Epithelial cell of esophagus (primary cell): ENCODE measurements at regions not wholly inside any gene's neighbourhood (a gene's known extent, or its start where the extent isn't known, plus 50 kb on each side); places are given as distances from the start of the nearest gene placed in this dataset.

ENCODE experiments used
- DNase-seq: peaks from one replicate; pipeline ENCODE4 v3.0.0; 2010; ENCODE audit warnings: low read depth
- H3K4me3 ChIP-seq: 2 replicates; pipeline ENCODE4 v1.5.1; 2011; ENCODE audit warnings: mild to moderate bottlenecking, low read length, control low read depth
- CTCF ChIP-seq: IDR thresholded peaks from 2 replicates; pipeline ENCODE4 v1.5.1; 2011; ENCODE audit warnings: low read depth, mild to moderate bottlenecking, low read length, control low read depth, inconsistent platforms; ENCODE audit not compliant: insufficient read depth; ENCODE audit errors: missing control alignments

GRCh38 chr5:173501271-173501670, 115.2 kb downstream of the BOD1 start:
- TF ChIP-seq CTCF: no peak

DNA sequence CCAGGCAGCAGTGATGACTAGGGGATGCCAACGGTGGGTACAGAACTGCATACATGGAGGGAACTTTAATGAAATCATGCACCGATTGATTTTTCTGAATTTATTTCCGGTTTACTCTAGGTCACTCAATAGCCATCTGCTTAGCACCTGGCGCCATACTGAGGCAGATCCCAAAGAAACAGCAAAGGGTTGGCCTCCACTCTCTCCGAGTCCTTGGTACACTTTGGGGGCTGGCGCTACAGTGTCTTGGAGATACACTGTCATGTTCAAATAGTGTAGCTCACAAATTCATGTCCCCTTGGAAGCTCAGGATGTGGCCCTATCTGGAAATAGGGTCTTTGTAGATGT, 116.3 kb downstream of the BOD1 start:
- DNase-seq: no peak
- no peak for TF ChIP-seq CTCF
- H3K4me3 ChIP-seq: no peak overlapping the region

More at GRCh38 chr5:173501271-173501670, 115.2 kb downstream of the BOD1 start:
- no peak for DNase-seq
- no peak overlapping the region for H3K4me3 ChIP-seq

DNA sequence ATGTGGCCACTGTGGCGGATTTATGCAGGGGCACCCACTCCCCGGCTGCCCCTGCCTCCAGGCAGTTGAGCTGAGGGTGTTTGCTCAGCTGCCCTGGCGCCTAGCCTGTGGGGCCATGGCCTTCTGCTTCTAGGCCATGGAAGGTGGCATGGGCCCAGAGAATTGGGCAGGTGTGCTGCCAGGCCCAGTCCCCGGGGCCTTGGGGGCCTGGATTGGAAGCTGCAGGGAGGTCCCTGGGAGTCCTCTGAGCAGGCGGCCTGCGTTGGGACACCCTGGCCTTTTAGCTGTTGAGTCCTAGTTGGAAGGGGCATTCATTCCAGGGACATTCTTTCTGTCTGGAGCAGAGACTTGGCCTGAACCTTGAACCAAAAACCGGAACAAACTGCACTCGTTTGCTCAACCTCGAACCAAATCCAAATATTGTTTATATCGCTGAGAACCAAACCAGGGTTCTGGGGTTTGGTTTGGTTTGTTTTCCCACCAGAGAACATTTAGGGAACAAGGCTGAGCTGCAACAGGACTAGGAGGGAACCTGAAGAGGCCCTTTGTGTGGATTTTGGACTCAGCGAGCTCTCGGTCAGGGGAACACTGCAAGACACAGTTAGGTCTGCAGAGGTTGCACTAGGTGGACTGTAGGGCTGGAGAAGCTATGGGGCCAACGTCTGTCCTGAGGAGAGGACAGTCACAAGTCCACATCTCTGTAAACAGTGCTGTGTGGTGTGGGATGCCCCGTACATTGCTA, 116.8 kb downstream of the BOD1 start:
- no peak overlapping the region for H3K4me3 ChIP-seq
- DNase-seq: no peak
- no peak for TF ChIP-seq CTCF

DNA sequence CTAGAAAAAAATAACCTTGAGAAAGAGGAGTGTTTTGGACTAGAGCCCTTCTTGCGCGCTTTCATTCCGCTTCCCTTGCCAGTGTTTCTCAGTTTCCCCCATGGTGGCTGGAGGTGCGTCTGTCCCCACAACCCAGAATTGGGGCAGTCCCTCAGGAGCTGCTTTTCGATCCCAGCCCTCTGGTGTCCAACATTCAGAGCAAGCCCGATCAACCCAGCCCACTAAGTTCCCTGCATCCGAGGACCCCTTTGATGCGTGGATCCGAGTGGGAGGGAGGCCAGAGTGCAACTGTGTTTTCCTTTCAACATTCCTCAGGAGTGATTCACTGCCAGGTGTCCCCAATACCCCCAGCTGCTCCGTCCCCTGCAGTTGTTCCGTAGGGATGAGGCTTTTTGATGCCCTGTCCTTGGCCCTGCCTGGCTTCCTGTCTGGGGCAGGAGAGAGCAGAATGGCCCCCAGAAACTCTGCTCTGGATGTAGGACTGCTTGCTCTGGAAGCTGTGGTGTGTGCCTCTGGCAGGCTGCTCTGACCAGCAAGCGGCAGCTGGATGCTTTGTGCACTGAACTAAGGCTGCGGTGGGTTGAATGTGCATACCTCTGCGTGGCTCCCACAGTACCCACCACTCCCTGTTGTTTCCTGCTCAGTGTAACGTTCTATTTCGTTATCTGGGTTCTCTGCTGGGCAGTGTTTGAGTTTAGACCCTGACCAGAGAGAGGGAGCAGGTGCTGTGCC, 117.5 kb downstream of the BOD1 start:
- no peak overlapping the region for H3K4me3 ChIP-seq
- DNase-seq: no peak
- TF ChIP-seq CTCF: no peak

DNA sequence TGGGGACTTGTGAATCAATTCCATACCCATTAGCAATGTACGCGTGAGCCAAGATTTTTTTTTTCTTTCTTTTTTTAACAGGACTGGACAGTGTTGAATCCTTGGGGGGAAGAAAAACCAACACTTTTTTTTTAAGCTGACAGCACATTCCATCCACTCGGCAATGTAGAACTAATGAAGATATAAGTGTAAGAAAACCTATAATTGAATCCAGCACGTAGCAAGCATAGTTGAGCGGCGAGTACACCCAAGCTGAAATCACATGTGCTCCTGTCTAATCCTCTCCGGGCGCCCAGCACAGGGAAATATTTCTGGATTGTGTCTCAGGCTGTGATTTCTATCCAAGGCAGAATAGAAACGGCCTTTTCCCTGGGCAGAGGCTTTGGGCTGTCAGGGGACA, 118.2 kb downstream of the BOD1 start:
- no peak for TF ChIP-seq CTCF
- no peak overlapping the region for H3K4me3 ChIP-seq
- peak; percentile 24 for DNase-seq

GRCh38 chr5:173497685-173498084, 118.8 kb downstream of the BOD1 start:
- H3K4me3 ChIP-seq: no peak overlapping the region
- no peak for TF ChIP-seq CTCF
- DNase-seq: no peak
